ENCODE measurements at regions not wholly inside any gene's neighbourhood (a gene's known extent, or its start where the extent isn't known, plus 50 kb on each side); places are given as distances from the start of the nearest gene placed in this dataset.
A peak's percentile ranks its signal among the peaks of the same experiment; 100 is the strongest.

GRCh38 chr10:31619531-31620061, 300.6 kb downstream of the ZEB1 start:
- Mint-ChIP-seq H3K27me3 (ENCODE audit: low read depth) (peaks cover 8% of the 10 kb centered on the region), H3K36me3 (ENCODE audit: insufficient read depth in 2 of 2) (peaks cover under 1 to 6% of the 10 kb centered on the region in 2 donors), H3K9me3 (peaks cover 5% of the 10 kb centered on the region in 2 donors), H3K27ac (no peak overlapping the region), H3K4me3 (no peak overlapping the region), H3K4me1 (ENCODE audit: low read depth) (no peaks in the 10 kb centered on the region)
- ATAC-seq (replicated peaks in 1 of 2) = no peak
- DNase-seq = no peak

DNA sequence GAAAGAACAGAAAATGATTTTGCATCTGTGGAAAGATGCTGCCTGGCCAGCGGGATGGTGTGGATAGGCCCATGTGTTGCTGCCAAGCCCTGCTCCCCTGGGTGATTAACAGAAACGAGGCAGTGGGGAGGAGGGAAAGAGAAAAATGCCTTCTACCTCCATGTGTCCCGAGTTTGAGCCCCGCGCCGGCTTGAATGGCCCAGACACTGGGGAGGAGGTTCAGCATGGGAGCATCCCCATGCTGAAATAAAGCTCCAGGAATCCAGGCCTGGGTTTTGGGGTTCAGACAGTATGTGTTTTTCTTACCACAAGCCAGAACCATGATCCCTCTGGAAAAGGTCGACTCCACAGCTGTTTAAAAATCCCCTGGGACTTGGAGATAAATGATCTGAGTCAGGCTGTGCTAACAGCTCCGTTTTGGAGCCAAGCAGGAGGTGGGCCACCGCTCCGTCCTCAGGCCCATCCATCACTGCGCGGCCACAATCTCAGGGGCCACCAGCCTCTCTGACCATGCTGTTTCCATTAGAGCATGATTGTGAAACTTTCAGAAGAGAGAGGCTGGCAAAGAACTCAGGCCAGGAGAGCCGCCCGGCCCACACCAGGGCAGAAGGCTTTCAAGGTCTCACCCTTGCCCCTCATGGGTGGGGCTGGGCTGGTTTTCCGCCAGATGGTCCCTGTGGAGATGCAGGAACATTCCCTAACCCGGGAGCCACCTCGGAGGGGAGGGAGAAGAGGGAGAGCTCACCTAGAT, 299.7 kb downstream of the ZEB1 start:
- Mint-ChIP-seq H3K27me3 (ENCODE audit: low read depth) (peaks cover 9% of the 10 kb centered on the region), H3K9me3 (no peaks in the 10 kb centered on the region), H3K4me1 (ENCODE audit: low read depth) (no peaks in the 10 kb centered on the region), H3K27ac (no peak overlapping the region), H3K36me3 (ENCODE audit: insufficient read depth in 2 of 2) (peaks cover 0 to 2% of the 10 kb centered on the region in 2 donors), H3K4me3 (no peak overlapping the region)
- DNase-seq (no peak), ATAC-seq (replicated peaks in 1 of 2) (no peak)

- Mint-ChIP-seq H3K4me3 (no peak overlapping the region), H3K36me3 (ENCODE audit: insufficient read depth in 2 of 2) (peaks cover 0 to 2% of the 10 kb centered on the region in 2 donors), H3K27ac (no peak overlapping the region), H3K27me3 (ENCODE audit: low read depth) (peaks cover 9% of the 10 kb centered on the region), H3K9me3 (no peaks in the 10 kb centered on the region), H3K4me1 (ENCODE audit: low read depth) (no peaks in the 10 kb centered on the region)
- DNase-seq = no peak
- ATAC-seq (replicated peaks in 1 of 2) = no peak
These were observed 298.7 kb downstream of the ZEB1 start for GRCh38 chr10:31617757-31618156.

GRCh38 chr10:31617133-31617532, 298.1 kb downstream of the ZEB1 start:
- Mint-ChIP-seq H3K9me3 (no peaks in the 10 kb centered on the region), H3K27me3 (ENCODE audit: low read depth) (peaks cover 9% of the 10 kb centered on the region), H3K27ac (no peak overlapping the region), H3K4me3 (no peak overlapping the region), H3K36me3 (ENCODE audit: insufficient read depth in 2 of 2) (peaks cover 0 to 2% of the 10 kb centered on the region in 2 donors), H3K4me1 (ENCODE audit: low read depth) (no peaks in the 10 kb centered on the region)
- ATAC-seq (replicated peaks in 1 of 2) (no peak), DNase-seq (no peak)

- Mint-ChIP-seq H3K27me3 (ENCODE audit: low read depth) (peaks cover 25% of the 10 kb centered on the region), H3K36me3 (ENCODE audit: insufficient read depth in 2 of 2) (peaks cover 0 to 2% of the 10 kb centered on the region in 2 donors), H3K4me3 (no peak overlapping the region), H3K4me1 (ENCODE audit: low read depth) (no peaks in the 10 kb centered on the region), H3K27ac (no peak overlapping the region), H3K9me3 (no peaks in the 10 kb centered on the region)
- DNase-seq (no peak), ATAC-seq (replicated peaks in 1 of 2) (no peak)
These were observed 296.1 kb downstream of the ZEB1 start for GRCh38 chr10:31615129-31615528.

DNA sequence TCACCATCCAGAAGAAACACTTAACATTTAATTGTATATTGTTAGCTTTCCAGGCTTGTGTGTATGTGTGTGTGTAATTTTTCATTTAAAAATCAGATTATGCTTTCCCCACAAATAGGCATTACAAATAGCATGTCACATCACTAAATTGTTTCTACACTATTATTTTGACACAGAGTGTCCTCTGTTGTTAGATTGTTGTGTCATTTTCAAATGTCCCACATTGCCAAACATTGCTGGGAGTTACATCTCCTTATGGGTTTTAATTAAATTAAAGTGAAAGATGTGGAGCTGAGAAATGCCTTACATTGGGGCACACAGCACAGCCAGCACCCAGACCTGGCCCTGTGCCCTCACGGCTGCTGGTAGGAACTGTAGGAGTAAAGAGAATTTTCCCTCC, 295.6 kb downstream of the ZEB1 start:
- ATAC-seq (replicated peaks in 1 of 2) (no peak), DNase-seq (no peak)
- Mint-ChIP-seq H3K27ac (no peak overlapping the region), H3K4me3 (no peak overlapping the region), H3K9me3 (no peaks in the 10 kb centered on the region), H3K27me3 (ENCODE audit: low read depth) (peaks cover 25% of the 10 kb centered on the region), H3K4me1 (ENCODE audit: low read depth) (no peaks in the 10 kb centered on the region), H3K36me3 (ENCODE audit: insufficient read depth in 2 of 2) (peaks cover 0 to 2% of the 10 kb centered on the region in 2 donors)

GRCh38 chr10:31612082-31612481, 293.1 kb downstream of the ZEB1 start:
- Mint-ChIP-seq H3K36me3 (ENCODE audit: insufficient read depth in 2 of 2) (peaks cover 0 to 2% of the 10 kb centered on the region in 2 donors), H3K27me3 (ENCODE audit: low read depth) (peaks cover 25% of the 10 kb centered on the region), H3K4me1 (ENCODE audit: low read depth) (no peaks in the 10 kb centered on the region), H3K4me3 (no peak overlapping the region), H3K9me3 (no peaks in the 10 kb centered on the region), H3K27ac (no peak overlapping the region)
- DNase-seq (no peak), ATAC-seq (replicated peaks in 1 of 2) (no peak)

DNA sequence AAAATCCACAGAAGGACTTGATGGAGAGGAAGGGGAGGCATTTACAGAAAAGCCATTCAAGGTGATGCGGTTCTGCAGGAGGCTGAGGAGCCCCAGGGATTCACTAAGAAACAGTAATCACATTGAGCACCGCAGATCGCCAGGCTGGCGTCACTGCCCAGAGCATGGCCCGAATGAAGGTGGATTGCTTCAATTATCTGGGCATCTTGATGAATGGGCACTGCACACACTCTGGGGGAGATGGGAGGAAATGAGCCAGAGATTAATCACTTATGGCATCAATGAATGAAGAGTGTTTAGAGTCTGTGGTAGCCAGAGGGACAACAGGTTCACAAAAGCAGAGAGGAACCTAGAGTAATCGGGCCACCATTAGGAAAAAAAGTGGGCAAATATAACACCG, 292.1 kb downstream of the ZEB1 start:
- peaks cover 25% of the 10 kb centered on the region for H3K27me3 Mint-ChIP-seq (ENCODE audit: low read depth)
- H3K9me3 Mint-ChIP-seq = no peaks in the 10 kb centered on the region
- H3K36me3 Mint-ChIP-seq (ENCODE audit: insufficient read depth in 2 of 2) = peaks cover 0 to 2% of the 10 kb centered on the region in 2 donors
- no peak overlapping the region for H3K4me3 Mint-ChIP-seq
- DNase-seq (no peak), ATAC-seq (replicated peaks in 1 of 2) (no peak)
- no peaks in the 10 kb centered on the region for H3K4me1 Mint-ChIP-seq (ENCODE audit: low read depth)
- no peak overlapping the region for H3K27ac Mint-ChIP-seq

GRCh38 chr10:31607481-31607880, 288.5 kb downstream of the ZEB1 start:
- no peak overlapping the region for H3K4me3 Mint-ChIP-seq
- no peak for ATAC-seq (replicated peaks in 1 of 2)
- H3K36me3 Mint-ChIP-seq (ENCODE audit: insufficient read depth in 2 of 2) = no peaks in the 10 kb centered on the region
- peaks cover 9% of the 10 kb centered on the region for H3K4me1 Mint-ChIP-seq (ENCODE audit: low read depth)
- H3K27ac Mint-ChIP-seq = no peak overlapping the region
- DNase-seq = no peak
- H3K27me3 Mint-ChIP-seq (ENCODE audit: low read depth) = peaks cover 16% of the 10 kb centered on the region
- H3K9me3 Mint-ChIP-seq = no peaks in the 10 kb centered on the region

- Mint-ChIP-seq H3K27ac (no peak overlapping the region), H3K27me3 (ENCODE audit: low read depth) (peaks cover 14% of the 10 kb centered on the region), H3K9me3 (no peaks in the 10 kb centered on the region), H3K36me3 (ENCODE audit: insufficient read depth in 2 of 2) (no peaks in the 10 kb centered on the region), H3K4me3 (no peak overlapping the region), H3K4me1 (ENCODE audit: low read depth) (peaks cover 11% of the 10 kb centered on the region)
- DNase-seq = no peak
- ATAC-seq (replicated peaks in 1 of 2) = no peak
These were observed 287.8 kb downstream of the ZEB1 start for GRCh38 chr10:31606841-31607240.

GRCh38 chr10:31605861-31606525, 287.0 kb downstream of the ZEB1 start:
- Mint-ChIP-seq H3K4me1 (ENCODE audit: low read depth) (peaks cover 20% of the 10 kb centered on the region), H3K4me3 (no peak overlapping the region), H3K9me3 (no peaks in the 10 kb centered on the region), H3K27ac (no peak overlapping the region), H3K27me3 (ENCODE audit: low read depth) (peaks cover 6% of the 10 kb centered on the region), H3K36me3 (ENCODE audit: insufficient read depth in 2 of 2) (no peaks in the 10 kb centered on the region)
- ATAC-seq (replicated peaks in 1 of 2) (no peak), DNase-seq (no peak)

DNA sequence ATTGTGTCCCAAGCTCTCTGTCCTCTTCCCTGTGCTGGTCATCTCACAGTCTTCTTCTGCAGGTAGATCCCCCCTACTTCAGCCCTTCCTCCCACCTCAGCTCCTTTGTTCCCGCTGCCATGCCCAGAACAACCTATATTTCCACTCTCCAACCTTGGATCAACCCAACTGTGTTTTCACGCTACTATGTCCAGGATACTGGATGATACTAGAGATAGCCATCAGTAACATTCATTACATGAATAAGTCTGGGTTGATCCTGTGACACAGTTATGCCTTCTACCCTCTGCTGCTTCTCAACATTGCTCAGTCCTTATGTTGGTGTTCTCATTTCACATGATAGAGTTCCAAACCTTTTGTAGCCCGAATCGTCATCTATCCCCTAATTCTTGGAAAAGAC, 286.4 kb downstream of the ZEB1 start:
- DNase-seq (no peak), ATAC-seq (replicated peaks in 1 of 2) (no peak)
- Mint-ChIP-seq H3K4me1 (ENCODE audit: low read depth) (peaks cover 26% of the 10 kb centered on the region), H3K27ac (no peak overlapping the region), H3K9me3 (no peaks in the 10 kb centered on the region), H3K4me3 (no peak overlapping the region), H3K36me3 (ENCODE audit: insufficient read depth in 2 of 2) (no peaks in the 10 kb centered on the region), H3K27me3 (ENCODE audit: low read depth) (no peaks in the 10 kb centered on the region)

DNA sequence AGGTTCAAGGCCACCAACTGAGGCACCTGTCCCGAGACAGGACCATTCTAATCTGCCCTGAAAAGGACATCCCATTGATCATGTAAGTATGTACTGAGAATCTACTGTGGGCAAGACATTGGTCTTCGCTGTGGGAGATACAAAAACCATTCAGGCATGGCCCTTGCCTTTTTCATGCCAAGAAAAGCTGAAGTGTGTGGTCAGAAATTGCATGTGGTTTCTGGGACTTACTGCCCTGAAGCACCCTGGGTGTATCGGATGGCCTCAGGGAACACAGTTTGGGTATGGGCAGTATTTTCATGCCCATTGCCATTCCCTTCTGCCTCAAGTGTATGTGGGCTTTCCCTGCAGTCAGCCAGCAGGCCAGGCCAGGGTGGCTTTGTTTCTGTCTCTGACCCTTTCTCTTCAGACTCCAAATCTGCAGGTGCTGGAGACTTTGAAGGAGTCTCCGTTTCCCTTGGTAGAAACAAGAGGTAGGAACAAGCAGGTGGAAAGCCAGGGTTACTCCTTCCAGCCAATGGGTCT, 285.7 kb downstream of the ZEB1 start:
- Mint-ChIP-seq H3K4me1 (ENCODE audit: low read depth) (peaks cover 33% of the 10 kb centered on the region), H3K36me3 (ENCODE audit: insufficient read depth in 2 of 2) (no peaks in the 10 kb centered on the region), H3K4me3 (peak overlapping the region; percentile 46 to 89), H3K27ac (no peak overlapping the region), H3K9me3 (no peaks in the 10 kb centered on the region), H3K27me3 (ENCODE audit: low read depth) (no peaks in the 10 kb centered on the region)
- ATAC-seq (replicated peaks in 1 of 2) (no peak), DNase-seq (no peak)
